ENCODE measurements at regions not wholly inside any gene's neighbourhood (a gene's known extent, or its start where the extent isn't known, plus 50 kb on each side); places are given as distances from the start of the nearest gene placed in this dataset.

DNA sequence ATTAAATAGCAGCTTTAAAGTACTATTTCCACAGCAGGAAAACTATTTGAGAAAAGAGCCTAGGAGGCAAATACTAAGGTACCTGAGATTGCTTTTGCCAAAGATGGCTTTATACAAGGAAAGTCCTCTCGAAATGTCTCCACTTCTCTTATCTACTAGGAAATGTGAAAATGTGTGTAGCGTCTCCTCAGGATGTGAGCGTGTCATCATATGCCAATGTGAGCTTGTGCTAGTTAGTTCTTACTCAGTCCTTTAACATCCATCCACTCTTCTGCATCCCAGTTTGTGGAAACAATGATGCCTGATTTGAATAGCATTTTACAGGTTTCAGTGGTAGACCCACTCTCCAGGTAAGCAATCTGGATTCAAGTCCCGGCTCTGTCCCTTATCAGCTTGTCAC, 421.0 kb downstream of the DYNC2H1 start:
- no peak for FAIRE-seq
- no peak overlapping the region for H3K4me3 ChIP-seq (ENCODE audit: insufficient read depth, low read depth, low read length)
- peak; percentile 41 for DNase-seq (ENCODE audit: low read depth)
- peaks cover 60% of the 10 kb centered on the region for H3K4me1 ChIP-seq (ENCODE audit: insufficient read depth, low read length)
- H2AFZ ChIP-seq (ENCODE audit: low read depth, low read length): no peak overlapping the region
- Mint-ChIP-seq H3K4me3 (ENCODE audit: unreplicated experiment) (no peak overlapping the region), H3K4me1 (ENCODE audit: low read depth, unreplicated experiment) (peaks cover 64% of the 10 kb centered on the region), H3K9me3 (ENCODE audit: unreplicated experiment) (no peaks in the 10 kb centered on the region), H3K27me3 (ENCODE audit: low read depth, unreplicated experiment) (no peaks in the 10 kb centered on the region), H3K27ac (ENCODE audit: unreplicated experiment) (peak overlapping the region; percentile 92), H3K36me3 (ENCODE audit: low read depth, unreplicated experiment) (no peaks in the 10 kb centered on the region)
- H4K20me1 ChIP-seq (ENCODE audit: insufficient read depth, low read length): no peaks in the 10 kb centered on the region
- H3K79me2 ChIP-seq (ENCODE audit: insufficient read depth, low read length): no peaks in the 10 kb centered on the region
- no peaks in the 10 kb centered on the region for H3K9me3 ChIP-seq (ENCODE audit: insufficient read depth, low read depth, low read length)
- peak overlapping the region; percentile 42 for H3K9ac ChIP-seq (ENCODE audit: low read length)
- TF ChIP-seq EZH2 (IDR thresholded peaks at IDR 0.05; ENCODE audit: insufficient read depth, low read length): no peak
- TF ChIP-seq, protein P1, sequence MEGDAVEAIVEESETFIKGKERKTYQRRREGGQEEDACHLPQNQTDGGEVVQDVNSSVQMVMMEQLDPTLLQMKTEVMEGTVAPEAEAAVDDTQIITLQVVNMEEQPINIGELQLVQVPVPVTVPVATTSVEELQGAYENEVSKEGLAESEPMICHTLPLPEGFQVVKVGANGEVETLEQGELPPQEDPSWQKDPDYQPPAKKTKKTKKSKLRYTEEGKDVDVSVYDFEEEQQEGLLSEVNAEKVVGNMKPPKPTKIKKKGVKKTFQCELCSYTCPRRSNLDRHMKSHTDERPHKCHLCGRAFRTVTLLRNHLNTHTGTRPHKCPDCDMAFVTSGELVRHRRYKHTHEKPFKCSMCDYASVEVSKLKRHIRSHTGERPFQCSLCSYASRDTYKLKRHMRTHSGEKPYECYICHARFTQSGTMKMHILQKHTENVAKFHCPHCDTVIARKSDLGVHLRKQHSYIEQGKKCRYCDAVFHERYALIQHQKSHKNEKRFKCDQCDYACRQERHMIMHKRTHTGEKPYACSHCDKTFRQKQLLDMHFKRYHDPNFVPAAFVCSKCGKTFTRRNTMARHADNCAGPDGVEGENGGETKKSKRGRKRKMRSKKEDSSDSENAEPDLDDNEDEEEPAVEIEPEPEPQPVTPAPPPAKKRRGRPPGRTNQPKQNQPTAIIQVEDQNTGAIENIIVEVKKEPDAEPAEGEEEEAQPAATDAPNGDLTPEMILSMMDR (IDR thresholded peaks at IDR 0.05; ENCODE audit: insufficient read depth, low read depth, low read length): no peak
- no peaks in the 10 kb centered on the region for H3K36me3 ChIP-seq (ENCODE audit: insufficient read depth, low read length)
- no peaks in the 10 kb centered on the region for H3K27me3 ChIP-seq (ENCODE audit: insufficient read depth, low read length)
- peak overlapping the region; percentile 60 for H3K27ac ChIP-seq (ENCODE audit: low read depth, low read length)
- H3K4me2 ChIP-seq (ENCODE audit: low read length): peak overlapping the region; percentile 52

DNA sequence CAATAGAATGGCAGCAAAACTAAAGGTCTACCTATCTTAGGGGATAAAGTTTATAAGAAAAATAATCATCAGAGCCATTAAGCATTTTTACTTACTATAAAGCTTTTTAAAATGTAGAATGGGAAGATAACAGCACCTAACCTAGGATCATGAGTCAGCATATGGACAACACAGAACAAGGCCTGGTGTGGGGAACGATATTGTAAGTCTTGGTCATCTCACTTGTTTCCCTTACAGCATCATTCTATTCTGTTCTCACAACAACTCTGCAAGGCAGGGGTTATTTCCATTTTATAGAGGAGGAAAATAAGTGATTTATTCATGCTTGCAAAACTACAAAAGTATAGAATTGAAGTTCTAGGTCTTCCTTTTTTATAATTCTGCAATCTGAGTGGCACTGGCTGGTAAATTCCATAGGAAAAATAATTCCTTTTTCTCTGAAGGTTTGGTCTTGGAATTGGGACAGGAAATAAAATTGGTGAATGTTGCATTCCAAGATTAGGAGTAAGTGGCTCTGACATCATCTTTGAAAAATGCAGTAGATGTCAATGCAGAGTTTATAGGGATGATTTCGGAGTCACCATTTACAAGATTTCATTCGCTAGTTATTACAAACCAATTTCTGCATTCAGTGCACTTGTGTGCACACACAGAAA, 423.0 kb downstream of the DYNC2H1 start:
- no peaks in the 10 kb centered on the region for H3K79me2 ChIP-seq (ENCODE audit: insufficient read depth, low read length)
- peaks cover 51% of the 10 kb centered on the region for H3K4me1 ChIP-seq (ENCODE audit: insufficient read depth, low read length)
- peak overlapping the region; percentile 78 for H3K27ac ChIP-seq (ENCODE audit: low read depth, low read length)
- FAIRE-seq (peak; percentile 98), DNase-seq (ENCODE audit: low read depth) (peak; percentile 85)
- no peaks in the 10 kb centered on the region for H4K20me1 ChIP-seq (ENCODE audit: insufficient read depth, low read length)
- H3K4me2 ChIP-seq (ENCODE audit: low read length): peak overlapping the region; percentile 72
- no peaks in the 10 kb centered on the region for H3K9me3 ChIP-seq (ENCODE audit: insufficient read depth, low read depth, low read length)
- no peak overlapping the region for H2AFZ ChIP-seq (ENCODE audit: low read depth, low read length)
- H3K36me3 ChIP-seq (ENCODE audit: insufficient read depth, low read length): no peaks in the 10 kb centered on the region
- H3K9ac ChIP-seq (ENCODE audit: low read length): peak overlapping the region; percentile 51
- peaks cover 54% of the 10 kb centered on the region for H3K4me1 Mint-ChIP-seq (ENCODE audit: low read depth, unreplicated experiment)
- no peaks in the 10 kb centered on the region for H3K36me3 Mint-ChIP-seq (ENCODE audit: low read depth, unreplicated experiment)
- no peak overlapping the region for H3K4me3 ChIP-seq (ENCODE audit: insufficient read depth, low read depth, low read length)
- no peak for TF ChIP-seq EZH2 (IDR thresholded peaks at IDR 0.05; ENCODE audit: insufficient read depth, low read length)
- TF ChIP-seq, protein P1 (IDR thresholded peaks at IDR 0.05; ENCODE audit: insufficient read depth, low read depth, low read length): no peak
- peak overlapping the region; percentile 93 for H3K27ac Mint-ChIP-seq (ENCODE audit: unreplicated experiment)
- H3K27me3 Mint-ChIP-seq (ENCODE audit: low read depth, unreplicated experiment): no peaks in the 10 kb centered on the region
- no peaks in the 10 kb centered on the region for H3K9me3 Mint-ChIP-seq (ENCODE audit: unreplicated experiment)
- no peak overlapping the region for H3K4me3 Mint-ChIP-seq (ENCODE audit: unreplicated experiment)
- H3K27me3 ChIP-seq (ENCODE audit: insufficient read depth, low read length): no peaks in the 10 kb centered on the region

DNA sequence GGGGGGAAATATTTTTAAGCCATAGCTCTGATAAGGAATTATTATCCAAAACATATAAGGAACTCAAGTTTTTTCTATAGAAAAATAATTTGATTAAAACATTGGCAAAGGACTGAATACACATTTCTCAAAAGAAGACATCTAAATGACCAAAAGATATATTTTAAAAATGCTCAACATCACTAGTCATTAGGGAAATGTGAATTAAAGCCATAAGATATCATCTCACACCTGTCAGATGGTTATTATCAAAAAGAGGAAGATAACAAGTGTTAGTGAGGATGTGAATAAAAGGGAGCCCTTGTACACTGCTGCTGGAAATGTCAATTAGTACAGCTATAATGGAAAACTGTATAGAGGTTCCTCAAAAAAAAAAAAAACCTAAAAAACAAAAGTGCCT, 425.0 kb downstream of the DYNC2H1 start:
- DNase-seq (ENCODE audit: low read depth): no peak
- H3K4me1 ChIP-seq (ENCODE audit: insufficient read depth, low read length): peaks cover 40% of the 10 kb centered on the region
- H3K79me2 ChIP-seq (ENCODE audit: insufficient read depth, low read length): no peaks in the 10 kb centered on the region
- Mint-ChIP-seq H3K36me3 (ENCODE audit: low read depth, unreplicated experiment) (no peaks in the 10 kb centered on the region), H3K4me1 (ENCODE audit: low read depth, unreplicated experiment) (peaks cover 45% of the 10 kb centered on the region), H3K4me3 (ENCODE audit: unreplicated experiment) (no peak overlapping the region), H3K27me3 (ENCODE audit: low read depth, unreplicated experiment) (no peaks in the 10 kb centered on the region), H3K27ac (ENCODE audit: unreplicated experiment) (no peak overlapping the region), H3K9me3 (ENCODE audit: unreplicated experiment) (no peaks in the 10 kb centered on the region)
- H3K27me3 ChIP-seq (ENCODE audit: insufficient read depth, low read length): no peaks in the 10 kb centered on the region
- H3K27ac ChIP-seq (ENCODE audit: low read depth, low read length): no peak overlapping the region
- no peak overlapping the region for H3K9ac ChIP-seq (ENCODE audit: low read length)
- no peaks in the 10 kb centered on the region for H3K9me3 ChIP-seq (ENCODE audit: insufficient read depth, low read depth, low read length)
- H3K36me3 ChIP-seq (ENCODE audit: insufficient read depth, low read length): no peaks in the 10 kb centered on the region
- H4K20me1 ChIP-seq (ENCODE audit: insufficient read depth, low read length): no peaks in the 10 kb centered on the region
- H3K4me3 ChIP-seq (ENCODE audit: insufficient read depth, low read depth, low read length): no peak overlapping the region
- H2AFZ ChIP-seq (ENCODE audit: low read depth, low read length): no peak overlapping the region
- FAIRE-seq: no peak
- no peak for TF ChIP-seq EZH2 (IDR thresholded peaks at IDR 0.05; ENCODE audit: insufficient read depth, low read length)
- TF ChIP-seq, protein P1 (IDR thresholded peaks at IDR 0.05; ENCODE audit: insufficient read depth, low read depth, low read length): no peak
- no peak overlapping the region for H3K4me2 ChIP-seq (ENCODE audit: low read length)
